ENCODE measurements at regions not wholly inside any gene's neighbourhood (a gene's known extent, or its start where the extent isn't known, plus 50 kb on each side); places are given as distances from the start of the nearest gene placed in this dataset.

GRCh38 chr4:111989817-111990216 is 155.4 kb upstream of the FAM241A start:
- no peak for TF ChIP-seq POLR2A (IDR thresholded peaks at IDR 0.05)
- TF ChIP-seq CTCF (IDR thresholded peaks at IDR 0.05 in 4 of 5, conservative IDR thresholded peaks at IDR 0.05 in 1 of 5) = no peak
